B cell (primary cell): ENCODE measurements at regions not wholly inside any gene's neighbourhood (a gene's known extent, or its start where the extent isn't known, plus 50 kb on each side); places are given as distances from the start of the nearest gene placed in this dataset.

ENCODE experiments used
- ATAC-seq: fragments of 200-7000 bp; cut with Tn5 transposase; one replicate; pipeline ENCODE4 v1.10.0; 2021; ENCODE audit warnings: low read depth, mild to moderate bottlenecking, moderate number of reproducible peaks, moderate library complexity
- CTCF ChIA-PET: fragments of 350-600 bp; sonication (Branson Sonifier 250); formaldehyde crosslinking; loops from one replicate; lab custom pipeline; 2021; ENCODE audit warnings: antibody characterized with exemption, inconsistent platforms; lab: Charles Lee
- POLR2A ChIA-PET: fragments of 350-600 bp; sonication (Branson Sonifier 250); formaldehyde crosslinking; loops from one replicate; lab custom pipeline; 2021; ENCODE audit warnings: antibody characterized with exemption; lab: Charles Lee
- DNase-seq: peaks from one replicate; pipeline ENCODE4 v3.0.0; 2013
- H2AFZ ChIP-seq: 2 replicates; pipeline ENCODE4 v1.6.1; 2012; ENCODE audit warnings: mild to moderate bottlenecking, low read depth, low read length; ENCODE audit not compliant: insufficient read depth, poor library complexity, severe bottlenecking
- H3K27ac ChIP-seq, 2 donors: 1 replicate in 1 of 2; 2 replicates in 1 of 2; pipeline ENCODE4 v1.5.1; 2012 to 2013; ENCODE audit warnings: low read length in 2 of 2, mild to moderate bottlenecking in 2 of 2, moderate library complexity in 1 of 2
- H3K27me3 ChIP-seq, 4 experiments: fragments of 200-600 bp in 1 of 4; sonication (generic) in 1 of 4; replicated peaks in 1 of 4; 1 replicate in 2 of 4; 2 replicates in 2 of 4; pipeline versions ENCODE4 v1.6.1 to v1.7.0; 2013 to 2016; ENCODE audit warnings: low read length in 3 of 4, mild to moderate bottlenecking in 2 of 4, mixed read lengths in 1 of 4, moderate library complexity in 1 of 4; ENCODE audit not compliant: insufficient read depth in 4 of 4, control insufficient read depth in 3 of 4; ENCODE audit errors: control extremely low read depth in 1 of 4
- H3K36me3 ChIP-seq, 2 experiments: replicated peaks in 1 of 2; 1 replicate in 1 of 2; 2 replicates in 1 of 2; pipeline versions ENCODE4 v1.6.1 to v1.7.1; 2013; ENCODE audit warnings: low read length in 1 of 2; ENCODE audit not compliant: insufficient read depth in 2 of 2, control insufficient read depth in 1 of 2; ENCODE audit errors: control extremely low read depth in 1 of 2, extremely low read depth in 1 of 2
- H3K4me1 ChIP-seq, 2 donors: fragments of 200-600 bp in 1 of 2; sonication (generic) in 1 of 2; 1 replicate in 1 of 2; 2 replicates in 1 of 2; pipeline versions ENCODE4 v1.5.1 to v1.6.1; 2013 to 2017; ENCODE audit warnings: low read length in 2 of 2; ENCODE audit not compliant: control insufficient read depth in 2 of 2, insufficient read depth in 2 of 2
- H3K4me2 ChIP-seq: replicated peaks from 2 replicates; pipeline ENCODE3; 2012; ENCODE audit warnings: mild to moderate bottlenecking, low read depth, low read length; ENCODE audit not compliant: poor library complexity, severe bottlenecking
- H3K4me3 ChIP-seq, 5 experiments: fragments of 200-600 bp in 1 of 5; sonication (generic) in 1 of 5; 1 replicate in 3 of 5; 2 replicates in 2 of 5; pipeline versions ENCODE4 v1.5.1 to v1.7.0; 2011 to 2016; ENCODE audit warnings: low read length in 4 of 5, mild to moderate bottlenecking in 4 of 5, low read depth in 2 of 5, control low read depth in 1 of 5, moderate library complexity in 1 of 5; ENCODE audit not compliant: insufficient read depth in 1 of 5; ENCODE audit errors: control extremely low read depth in 1 of 5, extremely low read depth in 1 of 5
- H3K79me2 ChIP-seq: fragments of 200-600 bp; sonication (generic); one replicate; pipeline ENCODE4 v1.6.0; 2016; ENCODE audit warnings: low read length; ENCODE audit not compliant: control insufficient read depth, insufficient read depth
- H3K9ac ChIP-seq: fragments of 200-600 bp; sonication (generic); 2 replicates; pipeline ENCODE4 v1.6.1; 2017; ENCODE audit warnings: mild to moderate bottlenecking, low read length, moderate library complexity
- H3K9me3 ChIP-seq, 3 donors: one replicate each; pipeline versions ENCODE4 v1.6.1 to v1.7.1; 2013; ENCODE audit warnings: low read length in 2 of 3; ENCODE audit not compliant: control insufficient read depth in 2 of 3, insufficient read depth in 1 of 3; ENCODE audit errors: control extremely low read depth in 1 of 3
- H4K20me1 ChIP-seq: 2 replicates; pipeline ENCODE4 v1.6.0; 2012; ENCODE audit warnings: mild to moderate bottlenecking, low read length; ENCODE audit not compliant: insufficient read depth, control insufficient read depth, poor library complexity, severe bottlenecking
- H3K27ac Mint-ChIP-seq: one replicate; pipeline ENCODE4 v1.8.0; 2021; ENCODE audit warnings: mixed read lengths
- H3K27me3 Mint-ChIP-seq: one replicate; pipeline ENCODE4 v1.8.0; 2021; ENCODE audit warnings: mixed read lengths
- H3K4me1 Mint-ChIP-seq: one replicate; pipeline ENCODE4 v1.8.0; 2021; ENCODE audit warnings: mixed read lengths
- H3K4me3 Mint-ChIP-seq: one replicate; pipeline ENCODE4 v1.8.0; 2021; ENCODE audit warnings: mixed read lengths
- H3K9me3 Mint-ChIP-seq: one replicate; pipeline ENCODE4 v1.8.0; 2022; ENCODE audit warnings: mixed read lengths; ENCODE audit not compliant: insufficient read depth
- EZH2 ChIP-seq: IDR thresholded peaks from 2 replicates; pipeline ENCODE4 v1.6.1; 2012; ENCODE audit warnings: borderline replicate concordance, low read depth, mild to moderate bottlenecking, moderate library complexity, low read length; ENCODE audit not compliant: insufficient read depth, poor library complexity, severe bottlenecking
- WGBS: methylation state at CpG from one replicate; pipeline ENCODE4 v1.1.5; 2013; ENCODE audit warnings: missing lambda C conversion rate; ENCODE audit not compliant: insufficient coverage; 5-methylcytosine and 5-hydroxymethylcytosine counted together
- intact Hi-C: fragments of 100-400 bp; cut with micrococcal nuclease; formaldehyde crosslinking; loops from one replicate; pipeline ENCODE4 v1.10.0; 2022
- TF ChIP-seq, protein P1 (sequence below): fragments of 200-600 bp; IDR thresholded peaks from one replicate; pipeline ENCODE4 v1.8.0; 2022; ENCODE audit warnings: antibody characterized with exemption, mild to moderate bottlenecking

DNA sequence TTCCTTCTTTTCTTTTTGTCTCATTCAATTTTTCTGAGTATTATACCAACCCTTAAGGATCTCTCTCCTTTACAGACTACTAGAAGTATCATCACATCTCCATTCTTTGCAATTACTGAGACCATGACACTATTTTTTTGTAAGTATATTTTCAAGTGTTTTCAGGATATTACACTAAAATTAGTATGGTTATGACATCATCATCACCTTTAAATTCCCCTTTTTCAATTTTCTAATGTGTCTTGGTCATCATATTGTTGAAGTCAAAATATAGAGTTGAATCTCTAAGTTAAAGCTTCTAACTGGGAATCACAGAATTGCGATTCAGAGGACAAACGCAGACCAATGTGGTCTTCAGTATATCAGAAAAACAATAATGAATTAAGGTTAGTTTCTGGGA, 1475.1 kb downstream of the OTOL1 start:
- Mint-ChIP-seq H3K9me3 (peaks cover 4% of the 10 kb centered on the region), H3K4me3 (no peak overlapping the region), H3K4me1 (no peaks in the 10 kb centered on the region), H3K27me3 (no peaks in the 10 kb centered on the region), H3K27ac (no peak overlapping the region)
- WGBS = 100% methylated on average over 1 of the region's 2 CpGs
- H3K79me2 ChIP-seq = no peaks in the 10 kb centered on the region
- H3K4me2 ChIP-seq = no peak overlapping the region
- no peak for TF ChIP-seq EZH2
- TF ChIP-seq, protein P1, sequence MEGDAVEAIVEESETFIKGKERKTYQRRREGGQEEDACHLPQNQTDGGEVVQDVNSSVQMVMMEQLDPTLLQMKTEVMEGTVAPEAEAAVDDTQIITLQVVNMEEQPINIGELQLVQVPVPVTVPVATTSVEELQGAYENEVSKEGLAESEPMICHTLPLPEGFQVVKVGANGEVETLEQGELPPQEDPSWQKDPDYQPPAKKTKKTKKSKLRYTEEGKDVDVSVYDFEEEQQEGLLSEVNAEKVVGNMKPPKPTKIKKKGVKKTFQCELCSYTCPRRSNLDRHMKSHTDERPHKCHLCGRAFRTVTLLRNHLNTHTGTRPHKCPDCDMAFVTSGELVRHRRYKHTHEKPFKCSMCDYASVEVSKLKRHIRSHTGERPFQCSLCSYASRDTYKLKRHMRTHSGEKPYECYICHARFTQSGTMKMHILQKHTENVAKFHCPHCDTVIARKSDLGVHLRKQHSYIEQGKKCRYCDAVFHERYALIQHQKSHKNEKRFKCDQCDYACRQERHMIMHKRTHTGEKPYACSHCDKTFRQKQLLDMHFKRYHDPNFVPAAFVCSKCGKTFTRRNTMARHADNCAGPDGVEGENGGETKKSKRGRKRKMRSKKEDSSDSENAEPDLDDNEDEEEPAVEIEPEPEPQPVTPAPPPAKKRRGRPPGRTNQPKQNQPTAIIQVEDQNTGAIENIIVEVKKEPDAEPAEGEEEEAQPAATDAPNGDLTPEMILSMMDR = no peak
- no peaks in the 10 kb centered on the region for H3K27me3 ChIP-seq
- no peak overlapping the region for H3K9ac ChIP-seq
- CTCF ChIA-PET = no interaction called here
- POLR2A ChIA-PET = no interaction called here
- H3K4me1 ChIP-seq = no peaks in the 10 kb centered on the region
- no peak for DNase-seq
- no peaks in the 10 kb centered on the region for H3K9me3 ChIP-seq
- no peak overlapping the region for H3K27ac ChIP-seq
- intact Hi-C loops = no loop called here
- ATAC-seq = no peak
- no peaks in the 10 kb centered on the region for H3K36me3 ChIP-seq
- no peak overlapping the region for H3K4me3 ChIP-seq
- H2AFZ ChIP-seq = no peak overlapping the region
- H4K20me1 ChIP-seq = no peaks in the 10 kb centered on the region

GRCh38 chr3:162973428-162973917, 1476.9 kb downstream of the OTOL1 start:
- ATAC-seq = no peak

More at GRCh38 chr3:162973428-162973917, 1476.9 kb downstream of the OTOL1 start:
- H3K4me1 ChIP-seq = no peaks in the 10 kb centered on the region
- intact Hi-C loops = no loop called here
- DNase-seq = no peak
- H3K4me3 ChIP-seq = no peak overlapping the region
- no peaks in the 10 kb centered on the region for H3K27me3 ChIP-seq
- no peak overlapping the region for H3K9ac ChIP-seq
- Mint-ChIP-seq H3K4me1 (no peaks in the 10 kb centered on the region), H3K4me3 (no peak overlapping the region), H3K27me3 (no peaks in the 10 kb centered on the region), H3K9me3 (peaks cover 3% of the 10 kb centered on the region), H3K27ac (no peak overlapping the region)
- no peak for TF ChIP-seq EZH2
- TF ChIP-seq, protein P1 = no peak
- H3K27ac ChIP-seq = no peak overlapping the region
- POLR2A ChIA-PET = no interaction called here
- no peak overlapping the region for H3K4me2 ChIP-seq
- CTCF ChIA-PET = no interaction called here
- H2AFZ ChIP-seq = no peak overlapping the region
- no peaks in the 10 kb centered on the region for H3K36me3 ChIP-seq
- H4K20me1 ChIP-seq = no peaks in the 10 kb centered on the region
- H3K9me3 ChIP-seq = no peaks in the 10 kb centered on the region
- H3K79me2 ChIP-seq = no peaks in the 10 kb centered on the region
